ENCODE measurements at regions not wholly inside any gene's neighbourhood (a gene's known extent, or its start where the extent isn't known, plus 50 kb on each side); places are given as distances from the start of the nearest gene placed in this dataset.

- no peak for DNase-seq (ENCODE audit: low read depth in 1 of 2, low spot score in 2 of 2)
- H3K36me3 ChIP-seq, result no peaks in the 10 kb centered on the region
- H3K9me3 ChIP-seq (replicated peaks), result no peaks in the 10 kb centered on the region
- no peaks in the 10 kb centered on the region for H3K4me1 ChIP-seq (replicated peaks)
- H3K27ac ChIP-seq, result no peak overlapping the region
- H3K27me3 ChIP-seq (replicated peaks), result peaks cover 54% of the 10 kb centered on the region
- H3K4me3 ChIP-seq, result no peak overlapping the region
Measured at GRCh38 chr12:111093428-111094142, 173.2 kb upstream of the MYL2 start.

GRCh38 chr12:111091051-111091450 lies 170.7 kb upstream of the MYL2 start:
- DNase-seq (ENCODE audit: low read depth in 1 of 2, low spot score in 2 of 2), result no peak
- H3K27ac ChIP-seq, result no peak overlapping the region
- no peaks in the 10 kb centered on the region for H3K36me3 ChIP-seq
- no peak overlapping the region for H3K4me3 ChIP-seq
- peaks cover 63% of the 10 kb centered on the region for H3K27me3 ChIP-seq (replicated peaks)
- no peaks in the 10 kb centered on the region for H3K9me3 ChIP-seq (replicated peaks)
- H3K4me1 ChIP-seq (replicated peaks), result no peaks in the 10 kb centered on the region

DNA sequence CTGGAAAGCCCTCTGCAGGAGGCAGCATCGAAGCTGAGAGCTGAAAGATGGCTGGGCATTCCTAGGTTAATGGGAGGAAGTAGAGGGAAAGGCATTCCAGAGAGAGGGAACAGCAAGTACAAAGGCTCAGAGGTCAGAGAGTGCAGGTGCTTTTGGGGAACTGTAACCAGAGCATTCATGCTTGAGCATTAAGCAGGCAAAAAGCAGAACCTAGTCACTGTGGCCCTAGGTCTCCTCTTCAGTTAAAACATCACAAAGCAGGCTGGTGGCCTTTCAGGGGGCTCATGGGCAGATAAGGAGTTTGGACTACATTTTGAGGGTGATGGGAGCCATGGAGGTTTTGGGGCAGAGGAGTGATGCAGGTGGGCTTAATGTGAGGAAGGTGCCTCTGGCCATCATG lies 169.2 kb upstream of the MYL2 start:
- Histone ChIP-seq H3K36me3 (no peaks in the 10 kb centered on the region), H3K27me3 (replicated peaks) (peaks cover 58% of the 10 kb centered on the region), H3K4me1 (replicated peaks) (no peaks in the 10 kb centered on the region), H3K4me3 (no peak overlapping the region), H3K27ac (no peak overlapping the region), H3K9me3 (replicated peaks) (no peaks in the 10 kb centered on the region)
- no peak for DNase-seq (ENCODE audit: low read depth in 1 of 2, low spot score in 2 of 2)

GRCh38 chr12:111088409-111088808 lies 168.0 kb upstream of the MYL2 start:
- Histone ChIP-seq H3K4me1 (replicated peaks) (no peaks in the 10 kb centered on the region), H3K4me3 (no peak overlapping the region), H3K36me3 (no peaks in the 10 kb centered on the region), H3K9me3 (replicated peaks) (no peaks in the 10 kb centered on the region), H3K27me3 (replicated peaks) (peaks cover 61% of the 10 kb centered on the region), H3K27ac (no peak overlapping the region)
- DNase-seq (ENCODE audit: low read depth in 1 of 2, low spot score in 2 of 2), result no peak

GRCh38 chr12:111086947-111087700 lies 166.7 kb upstream of the MYL2 start:
- Histone ChIP-seq H3K36me3 (no peaks in the 10 kb centered on the region), H3K4me3 (no peak overlapping the region), H3K27ac (no peak overlapping the region), H3K4me1 (replicated peaks) (no peaks in the 10 kb centered on the region), H3K27me3 (replicated peaks) (peaks cover 68% of the 10 kb centered on the region), H3K9me3 (replicated peaks) (no peaks in the 10 kb centered on the region)
- no peak for DNase-seq (ENCODE audit: low read depth in 1 of 2, low spot score in 2 of 2)

DNA sequence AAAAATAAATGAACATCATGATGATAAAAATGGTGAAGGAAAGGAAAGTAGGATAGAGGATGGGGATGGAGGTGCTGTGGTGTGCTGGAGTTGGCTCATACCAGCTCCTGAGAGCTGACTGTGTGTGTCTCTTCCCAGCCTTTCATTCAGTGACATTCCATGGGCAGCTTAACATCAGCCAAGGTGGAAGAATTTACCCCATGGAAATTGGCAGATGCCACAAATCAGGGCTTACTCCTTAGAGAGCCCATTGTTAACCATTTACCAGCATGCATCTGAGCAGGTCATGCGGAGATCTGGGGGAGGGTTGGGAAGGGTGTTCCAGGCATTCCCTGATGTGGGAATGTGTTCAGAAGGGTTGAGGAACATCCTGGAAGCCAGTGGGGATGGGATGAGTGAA lies 164.7 kb upstream of the MYL2 start:
- no peak overlapping the region for H3K4me3 ChIP-seq
- H3K27ac ChIP-seq, result no peak overlapping the region
- no peaks in the 10 kb centered on the region for H3K9me3 ChIP-seq (replicated peaks)
- no peaks in the 10 kb centered on the region for H3K36me3 ChIP-seq
- no peaks in the 10 kb centered on the region for H3K4me1 ChIP-seq (replicated peaks)
- no peak for DNase-seq (ENCODE audit: low read depth in 1 of 2, low spot score in 2 of 2)
- peaks cover 67% of the 10 kb centered on the region for H3K27me3 ChIP-seq (replicated peaks)

DNA sequence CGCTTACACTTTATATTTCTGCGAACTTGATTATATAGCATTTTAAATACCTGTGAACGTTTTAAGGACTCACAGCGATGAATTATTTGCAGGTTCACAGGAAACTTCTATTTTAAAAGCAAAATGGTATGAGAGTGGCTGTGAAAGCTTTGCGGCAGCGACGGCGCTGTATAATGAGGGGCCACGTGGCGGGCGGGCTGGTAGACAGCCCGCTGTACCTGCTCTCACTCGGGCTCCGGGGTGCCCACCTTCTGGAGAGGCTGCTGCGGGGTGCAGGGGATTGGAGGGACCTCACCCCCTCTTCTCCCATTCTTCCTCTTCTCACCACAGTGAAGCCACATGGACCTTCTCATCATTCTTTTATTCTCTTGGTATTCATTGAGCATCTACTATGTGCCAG lies 164.2 kb upstream of the MYL2 start:
- Histone ChIP-seq H3K9me3 (replicated peaks) (no peaks in the 10 kb centered on the region), H3K4me1 (replicated peaks) (no peaks in the 10 kb centered on the region), H3K36me3 (no peaks in the 10 kb centered on the region), H3K27ac (no peak overlapping the region), H3K4me3 (no peak overlapping the region), H3K27me3 (replicated peaks) (peaks cover 71% of the 10 kb centered on the region)
- DNase-seq (ENCODE audit: low read depth in 1 of 2, low spot score in 2 of 2), result no peak

DNA sequence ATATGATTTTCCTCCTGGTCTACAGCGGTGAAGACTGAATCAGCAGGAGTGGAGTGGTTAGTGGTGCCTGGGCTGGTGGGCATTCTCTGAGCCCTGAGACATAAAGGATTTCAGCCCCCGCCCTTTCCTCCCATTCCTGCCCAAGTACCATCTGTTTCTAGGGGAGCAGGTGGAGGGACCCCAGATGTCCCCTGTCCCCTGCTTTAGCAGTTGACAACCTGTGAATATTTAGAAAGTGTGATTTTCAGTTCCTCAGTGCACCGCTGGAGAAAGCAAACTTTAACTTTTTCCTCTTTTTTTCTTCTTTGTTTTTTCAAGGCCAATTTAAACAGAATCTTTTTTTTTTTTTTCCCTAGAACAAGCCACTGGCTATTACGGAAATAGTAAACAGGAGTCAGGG lies 163.8 kb upstream of the MYL2 start:
- Histone ChIP-seq H3K9me3 (replicated peaks) (no peaks in the 10 kb centered on the region), H3K27ac (no peak overlapping the region), H3K27me3 (replicated peaks) (peaks cover 72% of the 10 kb centered on the region), H3K36me3 (no peaks in the 10 kb centered on the region), H3K4me1 (replicated peaks) (no peaks in the 10 kb centered on the region), H3K4me3 (no peak overlapping the region)
- no peak for DNase-seq (ENCODE audit: low read depth in 1 of 2, low spot score in 2 of 2)

DNA sequence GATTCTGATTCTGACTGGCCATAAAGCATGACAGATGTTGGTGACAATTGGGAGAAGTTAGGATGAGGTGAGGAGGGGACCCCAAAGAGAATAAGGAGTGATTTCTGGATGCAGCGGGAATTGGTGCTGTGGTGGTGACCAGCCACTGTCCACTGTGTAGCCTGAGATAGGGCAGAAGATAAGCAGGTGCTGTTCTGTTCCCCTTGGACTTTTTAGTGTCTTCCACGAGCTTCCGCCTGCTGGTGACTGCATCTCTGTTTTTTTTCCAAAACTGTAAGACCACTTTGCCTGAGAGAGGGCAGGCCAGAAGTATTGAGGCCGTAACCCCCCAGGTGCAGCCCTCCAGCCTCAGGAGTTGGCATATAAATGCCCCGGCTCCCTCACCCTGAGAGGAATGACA lies 161.2 kb upstream of the MYL2 start:
- Histone ChIP-seq H3K4me1 (replicated peaks) (no peaks in the 10 kb centered on the region), H3K27ac (no peak overlapping the region), H3K27me3 (replicated peaks) (peaks cover 63% of the 10 kb centered on the region), H3K4me3 (no peak overlapping the region), H3K36me3 (no peaks in the 10 kb centered on the region), H3K9me3 (replicated peaks) (no peaks in the 10 kb centered on the region)
- no peak for DNase-seq (ENCODE audit: low read depth in 1 of 2, low spot score in 2 of 2)

GRCh38 chr12:111078731-111079130 lies 158.4 kb upstream of the MYL2 start:
- H3K4me3 ChIP-seq, result no peak overlapping the region
- no peaks in the 10 kb centered on the region for H3K4me1 ChIP-seq (replicated peaks)
- no peak for DNase-seq (ENCODE audit: low read depth in 1 of 2, low spot score in 2 of 2)
- H3K27me3 ChIP-seq (replicated peaks), result peaks cover 51% of the 10 kb centered on the region
- no peaks in the 10 kb centered on the region for H3K36me3 ChIP-seq
- no peaks in the 10 kb centered on the region for H3K9me3 ChIP-seq (replicated peaks)
- no peak overlapping the region for H3K27ac ChIP-seq

GRCh38 chr12:111076611-111077451 lies 156.5 kb upstream of the MYL2 start:
- no peak for DNase-seq (ENCODE audit: low read depth in 1 of 2, low spot score in 2 of 2)
- no peaks in the 10 kb centered on the region for H3K36me3 ChIP-seq
- H3K27ac ChIP-seq, result no peak overlapping the region
- H3K27me3 ChIP-seq (replicated peaks), result peaks cover 35% of the 10 kb centered on the region
- H3K9me3 ChIP-seq (replicated peaks), result no peaks in the 10 kb centered on the region
- H3K4me1 ChIP-seq (replicated peaks), result no peaks in the 10 kb centered on the region
- no peak overlapping the region for H3K4me3 ChIP-seq

- DNase-seq (ENCODE audit: low read depth in 1 of 2, low spot score in 2 of 2), result no peak
- Histone ChIP-seq H3K36me3 (no peaks in the 10 kb centered on the region), H3K4me1 (replicated peaks) (no peaks in the 10 kb centered on the region), H3K4me3 (no peak overlapping the region), H3K27me3 (replicated peaks) (peaks cover 36% of the 10 kb centered on the region), H3K9me3 (replicated peaks) (no peaks in the 10 kb centered on the region), H3K27ac (no peak overlapping the region)
Measured at GRCh38 chr12:111076199-111076598, 155.8 kb upstream of the MYL2 start.

DNA sequence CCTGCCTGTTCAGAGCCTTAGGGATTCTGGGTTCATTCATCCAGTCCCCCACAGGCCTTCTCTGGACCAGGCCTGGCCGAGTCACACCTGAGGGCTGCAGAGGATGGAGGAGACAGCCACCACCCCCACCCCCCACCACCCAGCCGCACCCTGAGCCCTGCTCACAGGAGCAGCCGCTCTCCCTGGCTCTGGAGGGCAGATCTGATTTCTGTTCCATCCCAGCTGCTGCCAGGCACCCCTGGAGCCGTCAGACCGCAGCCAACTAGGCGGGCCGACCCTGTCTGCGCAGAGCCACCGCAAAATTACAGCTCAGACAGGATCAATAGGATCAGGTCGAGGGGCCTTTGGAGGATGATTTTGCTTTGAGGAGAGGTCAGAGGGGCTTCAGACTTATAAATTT lies 154.6 kb upstream of the MYL2 start:
- H3K36me3 ChIP-seq, result no peaks in the 10 kb centered on the region
- H3K4me1 ChIP-seq (replicated peaks), result no peaks in the 10 kb centered on the region
- no peak overlapping the region for H3K4me3 ChIP-seq
- no peak for DNase-seq (ENCODE audit: low read depth in 1 of 2, low spot score in 2 of 2)
- peaks cover 36% of the 10 kb centered on the region for H3K27me3 ChIP-seq (replicated peaks)
- H3K27ac ChIP-seq, result no peak overlapping the region
- no peaks in the 10 kb centered on the region for H3K9me3 ChIP-seq (replicated peaks)

- Histone ChIP-seq H3K9me3 (replicated peaks) (no peaks in the 10 kb centered on the region), H3K27me3 (replicated peaks) (peaks cover 33% of the 10 kb centered on the region), H3K4me1 (replicated peaks) (no peaks in the 10 kb centered on the region), H3K27ac (no peak overlapping the region), H3K36me3 (no peaks in the 10 kb centered on the region), H3K4me3 (no peak overlapping the region)
- DNase-seq (ENCODE audit: low read depth in 1 of 2, low spot score in 2 of 2), result no peak
Measured at GRCh38 chr12:111074559-111074958, 154.2 kb upstream of the MYL2 start.

All from SJSA1 (cell line).